Left lobe of liver (tissue), 2 donors: ENCODE measurements at regions not wholly inside any gene's neighbourhood (a gene's known extent, or its start where the extent isn't known, plus 50 kb on each side); places are given as distances from the start of the nearest gene placed in this dataset.

ENCODE experiments used
- ATAC-seq: fragments of 200-7000 bp; cut with Tn5 transposase; one replicate; pipeline ENCODE4 v1.9.1; 2020; ENCODE audit warnings: mild to moderate bottlenecking, moderate library complexity
- DNase-seq: peaks from one replicate; pipeline ENCODE4 v3.0.0-alpha.2; 2020; ENCODE audit warnings: low spot score
- donor health status: DM: no; HTN: no; CAD: no; lungs with moderate emphysema.
- donor health status: DM: no; HTN: yes; CAD: no.

GRCh38 chr3:176574786-176575185 lies 622.5 kb downstream of the TBL1XR1 start:
- ATAC-seq, result no peak
- no peak for DNase-seq

GRCh38 chr3:176571926-176572325 lies 625.4 kb downstream of the TBL1XR1 start:
- DNase-seq (no peak), ATAC-seq (no peak)

GRCh38 chr3:176570992-176571391 lies 626.3 kb downstream of the TBL1XR1 start:
- no peak for DNase-seq
- ATAC-seq, result no peak

- no peak for ATAC-seq
Measured at GRCh38 chr3:176568189-176568588, 629.1 kb downstream of the TBL1XR1 start.

GRCh38 chr3:176566757-176567156 lies 630.5 kb downstream of the TBL1XR1 start:
- ATAC-seq, result no peak
- DNase-seq, result no peak

More at GRCh38 chr3:176568189-176568588, 629.1 kb downstream of the TBL1XR1 start:
- DNase-seq, result no peak

GRCh38 chr3:176562331-176562730 lies 635.0 kb downstream of the TBL1XR1 start:
- no peak for ATAC-seq

GRCh38 chr3:176561826-176562225 lies 635.5 kb downstream of the TBL1XR1 start:
- no peak for ATAC-seq
- no peak for DNase-seq

More at GRCh38 chr3:176562331-176562730, 635.0 kb downstream of the TBL1XR1 start:
- no peak for DNase-seq

- ATAC-seq (no peak), DNase-seq (no peak)
Measured at GRCh38 chr3:176554791-176555654, 642.3 kb downstream of the TBL1XR1 start.

- ATAC-seq, result no peak
- no peak for DNase-seq
Measured at GRCh38 chr3:176554264-176554663, 643.0 kb downstream of the TBL1XR1 start.

GRCh38 chr3:176526942-176527341 lies 670.3 kb downstream of the TBL1XR1 start:
- no peak for DNase-seq
- ATAC-seq, result no peak

GRCh38 chr3:176526225-176526624 lies 671.1 kb downstream of the TBL1XR1 start:
- ATAC-seq (no peak), DNase-seq (no peak)

GRCh38 chr3:176523114-176523513 lies 674.2 kb downstream of the TBL1XR1 start:
- ATAC-seq, result no peak

GRCh38 chr3:176522436-176522835 lies 674.8 kb downstream of the TBL1XR1 start:
- no peak for ATAC-seq
- DNase-seq, result no peak

More at GRCh38 chr3:176523114-176523513, 674.2 kb downstream of the TBL1XR1 start:
- no peak for DNase-seq

GRCh38 chr3:176521531-176522175 lies 675.6 kb downstream of the TBL1XR1 start:
- no peak for ATAC-seq
- DNase-seq, result no peak

- ATAC-seq, result no peak
- DNase-seq, result no peak
Measured at GRCh38 chr3:176514297-176514696, 683.0 kb downstream of the TBL1XR1 start.

GRCh38 chr3:176513604-176514003 lies 683.7 kb downstream of the TBL1XR1 start:
- no peak for DNase-seq
- ATAC-seq, result no peak

GRCh38 chr3:176512037-176512436 lies 685.2 kb downstream of the TBL1XR1 start:
- ATAC-seq, result no peak
- no peak for DNase-seq

GRCh38 chr3:176510097-176510496 lies 687.2 kb downstream of the TBL1XR1 start:
- DNase-seq, result no peak
- ATAC-seq, result no peak

GRCh38 chr3:176505878-176506621 lies 691.2 kb downstream of the TBL1XR1 start:
- ATAC-seq (no peak), DNase-seq (no peak)

GRCh38 chr3:176491084-176491483 lies 706.2 kb downstream of the TBL1XR1 start:
- DNase-seq (no peak), ATAC-seq (no peak)

- no peak for DNase-seq
- ATAC-seq, result no peak
Measured at GRCh38 chr3:176490357-176490756, 706.9 kb downstream of the TBL1XR1 start.
